MCF 10A (cell line): ENCODE measurements at regions not wholly inside any gene's neighbourhood (a gene's known extent, or its start where the extent isn't known, plus 50 kb on each side); places are given as distances from the start of the nearest gene placed in this dataset.

ENCODE experiments used
- BruUV-seq: library from RNA; stranded (reverse); fragments of 400-500 nt; replicated peaks from 2 replicates; lab custom pipeline; 2021; lab: Mats Ljungman, UMichigan
- CTCF ChIA-PET: fragments of 300-600 bp; sonication (Branson Sonifier 250); formaldehyde crosslinking; extraction: SDS; loops from one replicate; lab custom pipeline; 2021; ENCODE audit warnings: antibody characterized with exemption, inconsistent platforms; lab: Yijun Ruan, JAX
- POLR2A ChIA-PET: fragments of 300-600, 350-650 bp; sonication (Branson Sonifier 250); formaldehyde crosslinking; extraction: SDS; loops from one replicate; lab custom pipeline; 2020; ENCODE audit warnings: antibody characterized with exemption, inconsistent platforms; lab: Yijun Ruan, JAX
- DNase-seq: peaks from one replicate; pipeline ENCODE4 v3.0.0-alpha.2; 2018; ENCODE audit not compliant: unreplicated experiment
- H3K27ac Mint-ChIP-seq: one replicate; pipeline ENCODE4 v1.8.0; 2022; ENCODE audit warnings: mild to moderate bottlenecking, low read depth, mixed read lengths; ENCODE audit not compliant: unreplicated experiment
- H3K27me3 Mint-ChIP-seq: one replicate; pipeline ENCODE4 v1.8.0; 2022; ENCODE audit warnings: mixed read lengths; ENCODE audit not compliant: insufficient read depth, unreplicated experiment
- H3K36me3 Mint-ChIP-seq: one replicate; pipeline ENCODE4 v1.8.0; 2022; ENCODE audit warnings: mild to moderate bottlenecking, moderate library complexity, mixed read lengths; ENCODE audit not compliant: insufficient read depth, unreplicated experiment
- H3K4me1 Mint-ChIP-seq: one replicate; pipeline ENCODE4 v1.8.0; 2022; ENCODE audit warnings: mixed read lengths; ENCODE audit not compliant: insufficient read depth, unreplicated experiment
- H3K4me3 Mint-ChIP-seq: one replicate; pipeline ENCODE4 v1.8.0; 2022; ENCODE audit warnings: mild to moderate bottlenecking, moderate library complexity, mixed read lengths; ENCODE audit not compliant: unreplicated experiment
- H3K9me3 Mint-ChIP-seq: one replicate; pipeline ENCODE4 v1.8.0; 2022; ENCODE audit warnings: mixed read lengths; ENCODE audit not compliant: unreplicated experiment
- CTCF ChIP-seq: fragments of 200-600 bp; IDR thresholded peaks from one replicate; pipeline ENCODE4 v1.8.0; 2022; ENCODE audit warnings: antibody characterized with exemption, mild to moderate bottlenecking; ENCODE audit not compliant: unreplicated experiment
- intact Hi-C: fragments of 100-400 bp; cut with micrococcal nuclease; formaldehyde crosslinking; loops from 2 replicates; pipeline ENCODE4 v1.14.1; 2022

GRCh38 chr4:156419080-156419685 is 465.5 kb upstream of the CTSO start:
- ChIA-PET POLR2A (no interaction called here), CTCF (interaction anchor here (0.6 to 0.7 kb wide), 2 partner anchors 66 to 164 kb away, joined by 3 read pairs; no protein-coding TSS in a partner anchor)
- no peak for TF ChIP-seq CTCF
- no peak for DNase-seq
- BruUV-seq, result no TSS peak
- H3K4me1 Mint-ChIP-seq, result peaks cover 25% of the 10 kb centered on the region
- H3K27ac Mint-ChIP-seq, result peak overlapping the region; percentile 67
- H3K27me3 Mint-ChIP-seq, result no peaks in the 10 kb centered on the region
- intact Hi-C loops, result no loop called here
- H3K9me3 Mint-ChIP-seq, result no peaks in the 10 kb centered on the region
- no peak overlapping the region for H3K4me3 Mint-ChIP-seq
- no peaks in the 10 kb centered on the region for H3K36me3 Mint-ChIP-seq

GRCh38 chr4:156414406-156414805 is 460.7 kb upstream of the CTSO start:
- intact Hi-C loops, result no loop called here
- Mint-ChIP-seq H3K4me3 (no peak overlapping the region), H3K9me3 (no peaks in the 10 kb centered on the region), H3K4me1 (peaks cover 8% of the 10 kb centered on the region), H3K27ac (no peak overlapping the region), H3K27me3 (no peaks in the 10 kb centered on the region), H3K36me3 (no peaks in the 10 kb centered on the region)
- no peak for DNase-seq
- ChIA-PET POLR2A (no interaction called here), CTCF (interaction anchor here (0.6 kb wide), 1 partner anchor 386 kb away, joined by 5 read pairs; no protein-coding TSS in a partner anchor)
- no TSS peak for BruUV-seq
- TF ChIP-seq CTCF, result no peak

- TF ChIP-seq CTCF, result no peak
- BruUV-seq, result no TSS peak
- intact Hi-C loops, result no loop called here
- Mint-ChIP-seq H3K9me3 (no peaks in the 10 kb centered on the region), H3K36me3 (no peaks in the 10 kb centered on the region), H3K27me3 (no peaks in the 10 kb centered on the region), H3K4me1 (no peaks in the 10 kb centered on the region), H3K4me3 (no peak overlapping the region), H3K27ac (no peak overlapping the region)
- ChIA-PET POLR2A (interaction anchor here (1.0 kb wide), 1 partner anchor 9 kb away, joined by 3 read pairs; no protein-coding TSS in a partner anchor), CTCF (no interaction called here)
- DNase-seq, result no peak
Observed at GRCh38 chr4:156413239-156414135, 459.8 kb upstream of the CTSO start.

GRCh38 chr4:156411531-156411930 is 457.9 kb upstream of the CTSO start:
- Mint-ChIP-seq H3K27me3 (no peaks in the 10 kb centered on the region), H3K4me3 (no peak overlapping the region), H3K4me1 (no peaks in the 10 kb centered on the region), H3K9me3 (no peaks in the 10 kb centered on the region), H3K27ac (no peak overlapping the region), H3K36me3 (no peaks in the 10 kb centered on the region)
- ChIA-PET POLR2A (no interaction called here), CTCF (no interaction called here)
- no peak for TF ChIP-seq CTCF
- intact Hi-C loops, result no loop called here
- BruUV-seq, result no TSS peak
- DNase-seq, result no peak
